ENCODE measurements at regions not wholly inside any gene's neighbourhood (a gene's known extent, or its start where the extent isn't known, plus 50 kb on each side); places are given as distances from the start of the nearest gene placed in this dataset.

GRCh38 chr5:92886751-92887150, 694.3 kb downstream of the NR2F1-AS1 start:
- H3K36me3 ChIP-seq (ENCODE audit: control insufficient read depth in 2 of 2, extremely low read depth in 1 of 2, insufficient read depth in 2 of 2, low read length in 2 of 2) = no peaks in the 10 kb centered on the region
- H3K4me1 ChIP-seq (ENCODE audit: control insufficient read depth, extremely low read depth, insufficient read depth, low read length) = no peaks in the 10 kb centered on the region
- POLR2A ChIA-PET = no interaction called here
- DNase-seq (ENCODE audit: low read depth, low spot score) = no peak
- intact Hi-C loops (cut with micrococcal nuclease) (no loop called here), dilution Hi-C loops (cut with MboI; ENCODE audit: extremely low pct_ligation_motif_present, low sequenced_read_pairs) (no loop called here)
- no peak overlapping the region for H3K4me2 ChIP-seq (ENCODE audit: insufficient read depth, low read length)
- BruUV-seq (replicated peaks) = no TSS peak
- no peak overlapping the region for H3K4me3 ChIP-seq (replicated peaks in 1 of 3; ENCODE audit: insufficient read depth in 1 of 3, low read depth in 1 of 3, low read length in 3 of 3)
- TF ChIP-seq POLR2A (IDR thresholded peaks at IDR 0.05; ENCODE audit: low read depth, low read length) (no peak), MAX (IDR thresholded peaks at IDR 0.05; ENCODE audit: insufficient read depth, insufficient read length) (no peak), JUN (IDR thresholded peaks at IDR 0.05; ENCODE audit: borderline replicate concordance, insufficient read depth, insufficient read length, low read depth) (no peak), POLR2AphosphoS5 (IDR thresholded peaks at IDR 0.05; ENCODE audit: insufficient read depth, low read depth, low read length) (no peak), MYC (IDR thresholded peaks at IDR 0.05; ENCODE audit: low read depth, low read length) (no peak), FOS (IDR thresholded peaks at IDR 0.05; ENCODE audit: borderline replicate concordance, insufficient read depth, low read length) (no peak), EZH2 (IDR thresholded peaks at IDR 0.05; ENCODE audit: borderline replicate concordance, low read depth, low read length, severe bottlenecking) (no peak), GATA2 (IDR thresholded peaks at IDR 0.05; ENCODE audit: insufficient read depth, insufficient read length, low read depth, low read length) (no peak), CTCF (IDR thresholded peaks at IDR 0.05; ENCODE audit: extremely low read depth in 1 of 2, insufficient read depth in 1 of 2, low read depth in 1 of 2, low read length in 2 of 2) (no peak)
- H3K27me3 ChIP-seq (ENCODE audit: control insufficient read depth in 2 of 2, insufficient read depth in 2 of 2, low read length in 2 of 2) = no peaks in the 10 kb centered on the region
- no peak for FAIRE-seq
- no peaks in the 10 kb centered on the region for H4K20me1 ChIP-seq (replicated peaks; ENCODE audit: control insufficient read depth, extremely low read depth, insufficient read depth, low read length)
- H3K27ac ChIP-seq (ENCODE audit: insufficient read depth, low read depth, low read length) = no peak overlapping the region
- no peak overlapping the region for H3K9ac ChIP-seq (replicated peaks; ENCODE audit: extremely low read depth, insufficient read depth, low read length)
- no peaks in the 10 kb centered on the region for H3K9me1 ChIP-seq (replicated peaks; ENCODE audit: control insufficient read depth, extremely low read depth, insufficient read depth, low read length)
- H3K9me3 ChIP-seq (replicated peaks; ENCODE audit: control insufficient read depth, insufficient read depth, low read length) = no peaks in the 10 kb centered on the region
- H3K79me2 ChIP-seq (ENCODE audit: control insufficient read depth, insufficient read depth, low read length) = no peaks in the 10 kb centered on the region
- H2AFZ ChIP-seq (ENCODE audit: low read depth, low read length) = no peak overlapping the region
- CTCF ChIA-PET = interaction anchor here (1.0 kb wide), 1 partner anchor 30 kb away, joined by 3 read pairs; no protein-coding TSS in a partner anchor

Measured in endothelial cell of umbilical vein (primary cell).